ENCODE measurements at regions not wholly inside any gene's neighbourhood (a gene's known extent, or its start where the extent isn't known, plus 50 kb on each side); places are given as distances from the start of the nearest gene placed in this dataset.

GRCh38 chr4:159010563-159011260, 92.2 kb upstream of the RAPGEF2 start:
- WGBS (ENCODE audit: insufficient coverage), result 100% methylated on average over 2 of the region's 5 CpGs

GRCh38 chr4:159012381-159012780, 90.5 kb upstream of the RAPGEF2 start:
- no peak for TF ChIP-seq CTCF (IDR thresholded peaks at IDR 0.05)
- no peak for TF ChIP-seq EZH2 (IDR thresholded peaks at IDR 0.05; ENCODE audit: borderline replicate concordance, insufficient read depth, low read depth, low read length, poor library complexity, severe bottlenecking)
- H3K4me2 ChIP-seq (replicated peaks; ENCODE audit: low read depth, low read length, poor library complexity, severe bottlenecking), result no peak overlapping the region
- peaks cover 45% of the 10 kb centered on the region for H3K27me3 Mint-ChIP-seq
- H3K27me3 ChIP-seq (replicated peaks in 1 of 4; ENCODE audit: control extremely low read depth in 1 of 4, control insufficient read depth in 3 of 4, insufficient read depth in 4 of 4, low read length in 3 of 4), result peaks cover 0 to 8% (median 1%) of the 10 kb centered on the region in 4 experiments
- no peaks in the 10 kb centered on the region for H3K9me3 Mint-ChIP-seq (ENCODE audit: insufficient read depth)
- no peak overlapping the region for H2AFZ ChIP-seq (ENCODE audit: insufficient read depth, low read depth, low read length, poor library complexity, severe bottlenecking)
- intact Hi-C loops (cut with micrococcal nuclease), result no loop called here
- no peak for DNase-seq
- H3K79me2 ChIP-seq (ENCODE audit: control insufficient read depth, insufficient read depth, low read length), result no peaks in the 10 kb centered on the region
- no peak overlapping the region for H3K27ac Mint-ChIP-seq
- ATAC-seq (ENCODE audit: low read depth), result no peak
- ChIA-PET CTCF (no interaction called here), POLR2A (no interaction called here)
- H3K36me3 ChIP-seq (replicated peaks in 1 of 2; ENCODE audit: control extremely low read depth in 1 of 2, control insufficient read depth in 1 of 2, extremely low read depth in 1 of 2, insufficient read depth in 2 of 2, low read length in 1 of 2), result no peaks in the 10 kb centered on the region
- no peak overlapping the region for H3K9ac ChIP-seq (ENCODE audit: low read length)
- no peaks in the 10 kb centered on the region for H3K9me3 ChIP-seq (ENCODE audit: control extremely low read depth in 1 of 3, control insufficient read depth in 2 of 3, insufficient read depth in 1 of 3, low read length in 2 of 3)
- whole genome bisulfite sequencing (ENCODE audit: insufficient coverage), result no CpG with 5 or more reads among the region's 4 CpGs
- H3K4me3 ChIP-seq (ENCODE audit: control extremely low read depth in 1 of 5, extremely low read depth in 1 of 5, insufficient read depth in 1 of 5, low read depth in 2 of 5, low read length in 4 of 5), result no peak overlapping the region
- H3K4me1 ChIP-seq (ENCODE audit: control insufficient read depth in 2 of 2, insufficient read depth in 2 of 2, low read length in 2 of 2), result peaks cover 3 to 4% of the 10 kb centered on the region in 2 donors
- H3K4me1 Mint-ChIP-seq, result peaks cover 7% of the 10 kb centered on the region
- no peak overlapping the region for H3K27ac ChIP-seq (ENCODE audit: low read length in 2 of 2)
- H4K20me1 ChIP-seq (ENCODE audit: control insufficient read depth, insufficient read depth, low read length, poor library complexity, severe bottlenecking), result no peaks in the 10 kb centered on the region
- no peak overlapping the region for H3K4me3 Mint-ChIP-seq

More at GRCh38 chr4:159010563-159011260, 92.2 kb upstream of the RAPGEF2 start:
- Histone ChIP-seq H3K27me3 (replicated peaks in 1 of 4; ENCODE audit: control extremely low read depth in 1 of 4, control insufficient read depth in 3 of 4, insufficient read depth in 4 of 4, low read length in 3 of 4) (peaks cover 0 to 8% (median 1%) of the 10 kb centered on the region in 4 experiments), H3K9me3 (ENCODE audit: control extremely low read depth in 1 of 3, control insufficient read depth in 2 of 3, insufficient read depth in 1 of 3, low read length in 2 of 3) (no peaks in the 10 kb centered on the region), H3K79me2 (ENCODE audit: control insufficient read depth, insufficient read depth, low read length) (no peaks in the 10 kb centered on the region), H3K4me3 (ENCODE audit: control extremely low read depth in 1 of 5, extremely low read depth in 1 of 5, insufficient read depth in 1 of 5, low read depth in 2 of 5, low read length in 4 of 5) (no peak overlapping the region), H3K36me3 (replicated peaks in 1 of 2; ENCODE audit: control extremely low read depth in 1 of 2, control insufficient read depth in 1 of 2, extremely low read depth in 1 of 2, insufficient read depth in 2 of 2, low read length in 1 of 2) (no peaks in the 10 kb centered on the region), H3K9ac (ENCODE audit: low read length) (no peak overlapping the region), H3K27ac (ENCODE audit: low read length in 2 of 2) (no peak overlapping the region), H3K4me2 (replicated peaks; ENCODE audit: low read depth, low read length, poor library complexity, severe bottlenecking) (no peak overlapping the region), H3K4me1 (ENCODE audit: control insufficient read depth in 2 of 2, insufficient read depth in 2 of 2, low read length in 2 of 2) (no peaks in the 10 kb centered on the region), H4K20me1 (ENCODE audit: control insufficient read depth, insufficient read depth, low read length, poor library complexity, severe bottlenecking) (no peaks in the 10 kb centered on the region), H2AFZ (ENCODE audit: insufficient read depth, low read depth, low read length, poor library complexity, severe bottlenecking) (no peak overlapping the region)
- Mint-ChIP-seq H3K27ac (no peak overlapping the region), H3K9me3 (ENCODE audit: insufficient read depth) (no peaks in the 10 kb centered on the region), H3K27me3 (peaks cover 40% of the 10 kb centered on the region), H3K4me1 (no peaks in the 10 kb centered on the region), H3K4me3 (no peak overlapping the region)
- ChIA-PET CTCF (no interaction called here), POLR2A (no interaction called here)
- no peak for ATAC-seq (ENCODE audit: low read depth)
- TF ChIP-seq CTCF (IDR thresholded peaks at IDR 0.05) (no peak), EZH2 (IDR thresholded peaks at IDR 0.05; ENCODE audit: borderline replicate concordance, insufficient read depth, low read depth, low read length, poor library complexity, severe bottlenecking) (no peak)
- intact Hi-C loops (cut with micrococcal nuclease), result no loop called here
- DNase-seq, result no peak

All from B cell (primary cell).